Thyroid gland (tissue), 4 donors: ENCODE measurements at regions not wholly inside any gene's neighbourhood (a gene's known extent, or its start where the extent isn't known, plus 50 kb on each side); places are given as distances from the start of the nearest gene placed in this dataset.

ENCODE experiments used
- CTCF ChIP-seq, 6 experiments: fragments of 200-600 bp in 3 of 6; fragments of 450-650 bp in 3 of 6; sonication (generic) in 3 of 6; IDR thresholded peaks; one replicate each; pipeline ENCODE4 v1.5.1; 2016 to 2019; ENCODE audit warnings: antibody characterized with exemption in 6 of 6, mild to moderate bottlenecking in 2 of 6, inconsistent platforms in 1 of 6, moderate library complexity in 1 of 6
- POLR2A ChIP-seq, 2 donors: fragments of 450-650 bp; IDR thresholded peaks; one replicate each; pipeline ENCODE4 v1.6.1; 2017; ENCODE audit warnings: antibody characterized with exemption in 2 of 2, mild to moderate bottlenecking in 2 of 2, moderate library complexity in 1 of 2

- no peak for TF ChIP-seq CTCF (IDR thresholded peaks at IDR 0.05)
- no peak for TF ChIP-seq POLR2A (IDR thresholded peaks at IDR 0.05)
Measured at GRCh38 chr3:127065561-127066290, 82.8 kb downstream of the PLXNA1 start.
